ENCODE measurements at regions not wholly inside any gene's neighbourhood (a gene's known extent, or its start where the extent isn't known, plus 50 kb on each side); places are given as distances from the start of the nearest gene placed in this dataset.

DNA sequence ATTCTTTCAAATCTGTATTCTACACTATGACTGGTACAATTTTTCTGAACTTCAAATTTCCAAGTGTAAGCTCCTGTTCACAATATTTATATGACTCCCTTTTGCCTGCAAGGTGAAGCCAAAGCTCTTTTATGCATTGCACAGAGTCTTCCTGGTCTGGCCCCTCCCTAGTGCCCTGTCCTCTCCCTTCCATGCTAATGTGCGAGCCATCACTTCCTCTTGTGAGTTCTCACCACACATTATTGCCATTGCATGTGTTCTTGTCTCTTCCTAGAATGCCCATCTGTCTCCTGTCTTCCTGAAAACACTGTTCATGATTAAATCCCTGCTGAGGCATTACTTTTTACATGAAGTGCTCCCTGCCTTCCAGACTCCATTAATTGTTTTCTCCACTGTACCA, 169.9 kb downstream of the MC4R start:
- TF ChIP-seq, protein P1, sequence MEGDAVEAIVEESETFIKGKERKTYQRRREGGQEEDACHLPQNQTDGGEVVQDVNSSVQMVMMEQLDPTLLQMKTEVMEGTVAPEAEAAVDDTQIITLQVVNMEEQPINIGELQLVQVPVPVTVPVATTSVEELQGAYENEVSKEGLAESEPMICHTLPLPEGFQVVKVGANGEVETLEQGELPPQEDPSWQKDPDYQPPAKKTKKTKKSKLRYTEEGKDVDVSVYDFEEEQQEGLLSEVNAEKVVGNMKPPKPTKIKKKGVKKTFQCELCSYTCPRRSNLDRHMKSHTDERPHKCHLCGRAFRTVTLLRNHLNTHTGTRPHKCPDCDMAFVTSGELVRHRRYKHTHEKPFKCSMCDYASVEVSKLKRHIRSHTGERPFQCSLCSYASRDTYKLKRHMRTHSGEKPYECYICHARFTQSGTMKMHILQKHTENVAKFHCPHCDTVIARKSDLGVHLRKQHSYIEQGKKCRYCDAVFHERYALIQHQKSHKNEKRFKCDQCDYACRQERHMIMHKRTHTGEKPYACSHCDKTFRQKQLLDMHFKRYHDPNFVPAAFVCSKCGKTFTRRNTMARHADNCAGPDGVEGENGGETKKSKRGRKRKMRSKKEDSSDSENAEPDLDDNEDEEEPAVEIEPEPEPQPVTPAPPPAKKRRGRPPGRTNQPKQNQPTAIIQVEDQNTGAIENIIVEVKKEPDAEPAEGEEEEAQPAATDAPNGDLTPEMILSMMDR (IDR thresholded peaks at IDR 0.05; ENCODE audit: low read depth, low read length) = no peak
- H3K4me3 ChIP-seq (ENCODE audit: low read depth, low read length) = no peak overlapping the region

DNA sequence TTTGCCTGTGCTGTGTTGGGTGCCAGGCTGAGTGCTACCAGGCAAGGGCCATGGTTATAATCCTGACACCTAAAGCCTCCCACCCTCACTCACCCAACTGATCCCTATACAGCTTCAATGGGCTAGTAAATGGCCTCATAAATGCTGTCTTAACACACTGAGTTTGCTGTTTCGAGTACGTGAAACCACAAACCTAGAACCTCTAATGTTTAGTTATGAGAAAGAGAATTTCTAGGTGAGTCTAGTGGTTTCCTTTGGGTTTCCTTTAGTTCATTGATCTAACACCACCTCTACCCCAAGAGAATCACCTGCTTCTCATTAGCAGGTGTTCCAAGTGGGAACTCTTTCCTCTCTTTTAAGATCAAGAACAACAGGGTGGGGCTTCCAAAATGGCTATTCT, 172.0 kb downstream of the MC4R start:
- H3K4me3 ChIP-seq (ENCODE audit: low read depth, low read length) = no peak overlapping the region
- TF ChIP-seq, protein P1 (IDR thresholded peaks at IDR 0.05; ENCODE audit: low read depth, low read length) = no peak

DNA sequence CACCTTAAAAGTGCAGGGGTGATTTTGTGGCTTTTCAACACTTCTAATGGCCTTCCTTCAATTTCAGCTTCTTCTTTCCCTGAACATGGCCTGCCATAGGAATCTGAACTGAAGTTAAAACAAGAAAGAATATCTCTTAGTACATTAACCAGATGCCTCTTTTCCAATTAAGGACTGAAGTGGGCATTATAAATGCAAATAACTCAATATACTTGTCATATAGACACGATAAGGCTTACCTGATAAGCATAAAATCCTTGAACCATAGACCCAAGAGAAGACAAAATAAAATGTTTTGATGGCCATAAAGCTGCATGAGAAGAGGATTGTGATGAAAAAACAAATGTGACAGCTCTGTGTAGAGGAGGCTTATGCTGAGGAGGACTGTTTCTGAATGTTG, 173.1 kb downstream of the MC4R start:
- H3K4me3 ChIP-seq (ENCODE audit: low read depth, low read length) = no peak overlapping the region
- TF ChIP-seq, protein P1 (IDR thresholded peaks at IDR 0.05; ENCODE audit: low read depth, low read length) = no peak

DNA sequence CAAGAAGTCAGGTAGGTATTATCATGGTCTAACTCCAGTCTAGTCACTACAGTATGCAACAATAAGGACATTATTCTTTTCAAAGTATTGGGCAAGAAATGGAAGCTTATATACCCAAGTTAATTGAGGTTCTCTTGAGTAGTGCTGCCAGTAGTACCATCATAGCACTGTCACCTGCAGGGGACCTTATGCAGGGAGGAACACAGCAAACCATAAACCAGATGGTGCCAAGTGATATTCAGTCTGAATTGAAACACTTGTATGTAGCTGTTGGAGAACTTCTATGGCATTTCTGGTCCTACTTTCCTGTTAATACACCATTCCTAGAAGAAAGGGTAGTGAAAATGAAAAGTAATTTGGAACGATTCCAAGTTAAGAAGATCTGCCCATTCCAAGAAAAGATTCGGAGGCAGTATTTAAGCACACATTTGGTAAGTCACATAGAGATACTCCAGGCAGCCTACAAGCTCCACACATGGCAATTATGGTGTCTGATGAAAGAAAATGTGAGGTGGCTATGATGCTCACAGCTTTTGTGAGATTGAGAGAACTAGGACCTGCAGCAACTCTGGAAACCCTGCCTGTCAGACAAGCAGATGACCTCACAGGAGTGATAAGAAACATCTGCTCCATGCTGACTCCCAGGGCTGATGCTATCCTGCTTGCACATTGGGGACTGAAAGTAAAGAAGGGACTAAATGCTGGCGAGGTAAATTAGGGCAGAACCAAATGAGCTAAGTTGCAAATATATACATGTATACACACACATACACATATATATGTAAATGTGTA, 174.7 kb downstream of the MC4R start:
- no peak overlapping the region for H3K4me3 ChIP-seq (ENCODE audit: low read depth, low read length)
- TF ChIP-seq, protein P1 (IDR thresholded peaks at IDR 0.05; ENCODE audit: low read depth, low read length) = no peak

DNA sequence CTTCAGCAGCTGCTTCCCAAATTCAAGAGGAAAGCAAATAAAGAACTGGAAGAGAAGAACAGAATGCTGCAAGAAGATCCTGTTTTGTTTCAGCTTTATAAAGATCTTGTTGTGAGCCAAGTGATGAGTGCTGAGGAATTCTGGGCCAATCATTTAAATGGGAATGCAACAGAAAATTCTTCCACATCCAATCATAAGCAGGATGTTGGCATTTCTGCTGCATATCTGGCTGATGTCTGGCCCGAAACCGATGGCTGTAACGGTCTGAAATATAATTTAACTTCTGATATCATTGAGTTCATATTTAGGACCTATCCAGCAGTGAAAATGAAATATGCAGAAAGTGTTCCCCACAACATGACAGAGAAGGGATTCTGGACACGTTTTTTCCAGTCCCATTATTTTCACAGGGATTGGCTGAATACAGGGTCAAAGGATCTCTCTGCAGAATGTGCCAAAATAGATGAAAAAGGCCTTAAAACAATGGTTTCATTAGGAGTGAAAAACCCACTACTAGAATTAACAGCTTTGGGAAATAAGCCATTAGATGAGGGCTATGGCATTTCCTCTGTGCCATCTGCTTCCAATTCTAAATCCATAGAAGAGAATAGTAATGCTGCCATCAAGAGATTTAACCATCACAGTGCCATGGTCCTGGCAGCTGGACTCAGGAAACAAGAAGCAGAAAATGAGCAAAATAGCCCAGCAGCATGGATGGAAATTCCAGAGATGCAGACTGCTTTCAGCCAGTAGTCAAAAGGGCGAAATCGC, 175.6 kb downstream of the MC4R start:
- H3K4me3 ChIP-seq (ENCODE audit: low read depth, low read length) = no peak overlapping the region
- TF ChIP-seq, protein P1 (IDR thresholded peaks at IDR 0.05; ENCODE audit: low read depth, low read length) = no peak

DNA sequence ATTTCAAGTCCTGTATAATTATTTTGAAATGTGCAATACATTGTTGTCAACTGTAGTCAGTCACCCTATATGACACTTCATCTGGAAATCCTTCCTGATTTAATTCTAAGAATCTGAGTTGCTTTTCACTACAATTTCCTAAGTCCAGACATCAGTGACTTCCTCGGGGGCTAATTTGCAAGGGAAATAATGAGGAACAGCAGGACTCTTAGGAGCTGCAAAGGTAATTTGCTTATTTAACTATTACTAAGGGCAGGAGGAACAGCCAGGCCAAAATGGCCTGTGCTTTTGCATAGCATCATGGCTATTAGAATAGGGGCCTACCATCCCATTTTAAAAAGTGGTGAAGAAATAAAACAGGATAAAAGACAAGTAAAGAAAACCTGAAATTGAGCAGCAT, 178.8 kb downstream of the MC4R start:
- TF ChIP-seq, protein P1 (IDR thresholded peaks at IDR 0.05; ENCODE audit: low read depth, low read length) = no peak
- H3K4me3 ChIP-seq (ENCODE audit: low read depth, low read length) = no peak overlapping the region

DNA sequence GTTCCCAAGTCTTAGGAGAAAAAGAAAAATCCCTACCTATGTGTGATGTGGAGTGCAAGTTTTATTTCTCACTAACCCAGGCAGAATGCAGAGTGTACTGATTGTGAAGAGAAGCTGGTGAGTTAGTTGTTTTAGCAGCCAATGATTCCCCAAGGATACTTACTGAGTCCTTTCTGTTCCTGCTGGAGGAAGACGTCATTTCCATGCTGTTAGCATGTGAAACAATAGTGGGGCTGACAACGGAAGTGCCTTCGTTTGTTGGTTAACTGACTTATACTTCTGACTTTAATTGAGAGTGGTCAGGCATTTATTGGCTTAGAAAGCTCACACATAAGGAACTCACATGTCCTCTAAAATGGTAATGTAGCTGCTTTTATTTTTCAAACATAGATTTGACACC, 180.6 kb downstream of the MC4R start:
- H3K4me3 ChIP-seq (ENCODE audit: low read depth, low read length) = no peak overlapping the region
- TF ChIP-seq, protein P1 (IDR thresholded peaks at IDR 0.05; ENCODE audit: low read depth, low read length) = no peak
